ENCODE measurements at regions not wholly inside any gene's neighbourhood (a gene's known extent, or its start where the extent isn't known, plus 50 kb on each side); places are given as distances from the start of the nearest gene placed in this dataset.

GRCh38 chr10:124324451-124324850, 94.3 kb downstream of the OAT start:
- Histone ChIP-seq H3K36me3 (no peaks in the 10 kb centered on the region), H3K27ac (no peak overlapping the region), H3K4me1 (no peaks in the 10 kb centered on the region), H3K9me3 (no peaks in the 10 kb centered on the region), H3K27me3 (no peaks in the 10 kb centered on the region), H3K4me3 (no peak overlapping the region), H3K9ac (ENCODE audit: low read depth in 2 of 2, low read length in 2 of 2) (no peak overlapping the region)
- TF ChIP-seq CTCF (IDR thresholded peaks at IDR 0.05) = no peak
- no peak for DNase-seq
- intact Hi-C loops (cut with DNase I) = no loop called here

DNA sequence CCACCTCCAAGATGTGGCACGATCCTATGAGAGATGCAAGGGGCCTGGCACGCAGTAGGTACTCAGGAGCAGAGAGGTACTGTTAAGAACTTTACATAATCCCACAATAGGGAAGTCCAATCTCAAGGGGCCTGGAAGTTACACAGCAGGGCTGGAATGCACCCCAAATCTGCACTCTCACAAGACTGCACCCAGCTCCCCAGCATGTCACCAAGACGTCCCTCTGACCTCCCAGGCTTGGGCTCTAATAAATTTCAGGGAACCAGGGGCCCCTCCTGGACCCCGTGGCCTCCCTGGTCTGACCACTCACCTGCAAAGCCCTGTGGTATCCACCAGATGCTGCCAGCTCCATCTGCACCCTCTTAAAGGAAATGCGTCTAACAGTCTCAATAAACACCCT, 94.9 kb downstream of the OAT start:
- no peaks in the 10 kb centered on the region for H3K27me3 ChIP-seq
- intact Hi-C loops (cut with DNase I) = no loop called here

GRCh38 chr10:124323111-124323725, 95.5 kb downstream of the OAT start:
- Histone ChIP-seq H3K27ac (no peak overlapping the region), H3K36me3 (no peaks in the 10 kb centered on the region), H3K4me3 (no peak overlapping the region), H3K27me3 (no peaks in the 10 kb centered on the region), H3K9me3 (no peaks in the 10 kb centered on the region), H3K9ac (ENCODE audit: low read depth in 2 of 2, low read length in 2 of 2) (no peak overlapping the region), H3K4me1 (no peaks in the 10 kb centered on the region)
- no peak for TF ChIP-seq CTCF (IDR thresholded peaks at IDR 0.05)
- DNase-seq = no peak
- intact Hi-C loops (cut with DNase I) = no loop called here

More for the DNA sequence above, 94.9 kb downstream of the OAT start:
- Histone ChIP-seq H3K4me1 (no peaks in the 10 kb centered on the region), H3K36me3 (no peaks in the 10 kb centered on the region), H3K9me3 (no peaks in the 10 kb centered on the region), H3K27ac (no peak overlapping the region), H3K4me3 (no peak overlapping the region), H3K9ac (ENCODE audit: low read depth in 2 of 2, low read length in 2 of 2) (no peak overlapping the region)
- TF ChIP-seq CTCF (IDR thresholded peaks at IDR 0.05) = no peak
- DNase-seq = no peak

DNA sequence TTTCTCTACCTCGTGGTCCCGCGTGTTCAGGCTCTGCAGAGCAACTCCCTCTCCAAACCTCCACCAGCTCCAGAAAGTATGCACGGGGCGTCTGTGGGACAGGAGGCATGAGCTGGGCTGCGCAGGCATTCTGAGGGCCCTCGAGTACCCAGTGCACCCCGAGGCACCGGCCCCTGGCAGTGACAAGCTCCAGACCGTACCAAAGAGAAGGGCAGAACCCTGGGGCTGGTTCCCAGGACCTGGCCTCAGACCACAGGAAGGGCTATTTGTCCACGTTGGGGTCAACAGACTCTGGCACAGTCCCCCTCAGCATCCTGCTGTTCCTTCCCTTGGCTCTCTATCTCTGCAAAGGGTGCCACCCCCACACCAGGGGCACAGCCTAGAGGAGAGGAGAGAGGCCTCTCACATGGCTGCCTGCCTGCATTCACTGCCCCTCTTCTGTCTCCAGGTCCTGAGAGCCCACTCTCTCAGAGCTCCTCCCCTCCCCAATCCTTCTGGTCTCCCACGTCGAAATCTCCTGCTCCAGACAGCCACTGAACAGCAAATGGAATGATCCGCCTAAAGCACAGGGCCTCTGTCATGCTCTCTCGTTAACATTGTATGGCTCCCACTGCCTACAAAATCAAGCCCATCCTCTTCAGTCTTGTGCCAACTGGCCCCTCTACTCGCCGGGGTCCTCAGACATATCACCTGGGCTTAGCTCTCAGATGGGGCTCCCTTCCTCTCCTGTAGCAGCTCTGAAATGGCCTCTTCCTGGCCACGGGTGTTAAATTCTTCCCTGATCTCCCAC, 96.3 kb downstream of the OAT start:
- no peaks in the 10 kb centered on the region for H3K4me1 ChIP-seq
- intact Hi-C loops (cut with DNase I) = no loop called here
- no peaks in the 10 kb centered on the region for H3K27me3 ChIP-seq
- H3K27ac ChIP-seq = no peak overlapping the region
- no peak for TF ChIP-seq CTCF (IDR thresholded peaks at IDR 0.05)
- DNase-seq = no peak
- no peaks in the 10 kb centered on the region for H3K36me3 ChIP-seq
- no peak overlapping the region for H3K4me3 ChIP-seq
- H3K9ac ChIP-seq (ENCODE audit: low read depth in 2 of 2, low read length in 2 of 2) = no peak overlapping the region
- no peaks in the 10 kb centered on the region for H3K9me3 ChIP-seq

GRCh38 chr10:124321433-124322089, 97.2 kb downstream of the OAT start:
- Histone ChIP-seq H3K36me3 (no peaks in the 10 kb centered on the region), H3K4me3 (no peak overlapping the region), H3K9me3 (no peaks in the 10 kb centered on the region), H3K9ac (ENCODE audit: low read depth in 2 of 2, low read length in 2 of 2) (no peak overlapping the region), H3K27me3 (no peaks in the 10 kb centered on the region), H3K27ac (no peak overlapping the region), H3K4me1 (no peaks in the 10 kb centered on the region)
- DNase-seq = no peak
- intact Hi-C loops (cut with DNase I) = no loop called here
- TF ChIP-seq CTCF (IDR thresholded peaks at IDR 0.05) = no peak

All from colonic mucosa (tissue), 4 donors.